Keratinocyte (primary cell): ENCODE measurements at regions not wholly inside any gene's neighbourhood (a gene's known extent, or its start where the extent isn't known, plus 50 kb on each side); places are given as distances from the start of the nearest gene placed in this dataset.

Experiments
- EZH2 ChIP-seq: IDR thresholded peaks from one replicate; pipeline ENCODE4 v1.6.1; 2012; ENCODE audit warnings: inconsistent platforms, mild to moderate bottlenecking, low read length, moderate library complexity
- TF ChIP-seq, protein P1 (sequence below), 3 experiments: IDR thresholded peaks in 1 of 3; conservative IDR thresholded peaks in 1 of 3; optimal IDR thresholded peaks in 1 of 3; 2 replicates in 2 of 3; 3 replicates in 1 of 3; pipeline versions ENCODE3 to v1.5.1; 2011; ENCODE audit warnings: low read length in 3 of 3, mild to moderate bottlenecking in 3 of 3, moderate library complexity in 2 of 3, control low read depth in 1 of 3, inconsistent platforms in 1 of 3; ENCODE audit not compliant: insufficient read depth in 2 of 3; ENCODE audit errors: extremely low read depth in 1 of 3

DNA sequence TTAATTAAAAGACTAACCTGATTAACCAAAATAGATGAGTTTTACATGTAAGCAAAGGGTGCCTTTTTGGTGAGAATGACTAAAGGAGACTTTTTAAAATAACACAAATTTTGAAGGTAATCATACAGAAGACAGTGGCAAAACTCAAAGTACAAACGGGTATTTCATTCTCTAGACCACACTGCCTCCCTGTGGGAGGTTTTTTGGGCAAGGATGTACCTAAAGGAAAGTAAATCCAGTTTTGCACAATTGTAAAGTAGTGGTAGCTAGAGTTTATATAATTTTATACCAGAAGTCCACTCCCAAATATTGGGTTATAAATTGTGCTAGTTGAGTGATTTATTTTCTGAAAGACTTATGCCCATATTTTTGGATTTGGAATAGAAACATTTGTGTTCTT is 201.0 kb downstream of the PAPSS1 start:
- TF ChIP-seq EZH2: no peak
- TF ChIP-seq, protein P1, sequence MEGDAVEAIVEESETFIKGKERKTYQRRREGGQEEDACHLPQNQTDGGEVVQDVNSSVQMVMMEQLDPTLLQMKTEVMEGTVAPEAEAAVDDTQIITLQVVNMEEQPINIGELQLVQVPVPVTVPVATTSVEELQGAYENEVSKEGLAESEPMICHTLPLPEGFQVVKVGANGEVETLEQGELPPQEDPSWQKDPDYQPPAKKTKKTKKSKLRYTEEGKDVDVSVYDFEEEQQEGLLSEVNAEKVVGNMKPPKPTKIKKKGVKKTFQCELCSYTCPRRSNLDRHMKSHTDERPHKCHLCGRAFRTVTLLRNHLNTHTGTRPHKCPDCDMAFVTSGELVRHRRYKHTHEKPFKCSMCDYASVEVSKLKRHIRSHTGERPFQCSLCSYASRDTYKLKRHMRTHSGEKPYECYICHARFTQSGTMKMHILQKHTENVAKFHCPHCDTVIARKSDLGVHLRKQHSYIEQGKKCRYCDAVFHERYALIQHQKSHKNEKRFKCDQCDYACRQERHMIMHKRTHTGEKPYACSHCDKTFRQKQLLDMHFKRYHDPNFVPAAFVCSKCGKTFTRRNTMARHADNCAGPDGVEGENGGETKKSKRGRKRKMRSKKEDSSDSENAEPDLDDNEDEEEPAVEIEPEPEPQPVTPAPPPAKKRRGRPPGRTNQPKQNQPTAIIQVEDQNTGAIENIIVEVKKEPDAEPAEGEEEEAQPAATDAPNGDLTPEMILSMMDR (optimal IDR thresholded peaks at IDR 0.05 in 1 of 3, IDR thresholded peaks at IDR 0.05 in 1 of 3, conservative IDR thresholded peaks at IDR 0.05 in 1 of 3; ENCODE audit: extremely low read depth in 1 of 3, insufficient read depth in 2 of 3, low read length in 3 of 3): peak; percentile 32 to 52 (median 43)
